ENCODE measurements at regions not wholly inside any gene's neighbourhood (a gene's known extent, or its start where the extent isn't known, plus 50 kb on each side); places are given as distances from the start of the nearest gene placed in this dataset.

DNA sequence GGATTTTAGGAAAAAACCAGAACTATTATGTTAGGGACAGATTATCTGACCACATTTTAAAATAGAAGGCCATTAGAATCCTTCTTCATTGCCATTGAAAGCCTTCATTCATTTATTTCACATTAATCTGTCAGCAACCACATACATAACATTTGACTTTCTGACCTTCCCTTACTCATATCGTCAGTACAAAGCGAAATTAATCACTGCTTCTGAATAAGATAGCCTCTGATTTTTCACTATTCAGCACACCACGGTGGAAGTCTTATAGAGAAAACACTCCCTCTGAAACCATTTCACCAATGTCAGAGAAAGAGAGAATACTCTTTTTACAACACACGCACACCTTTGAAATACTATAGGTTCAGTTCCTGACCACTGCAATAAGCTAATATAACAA lies 442.5 kb upstream of the ID4 start:
- TF ChIP-seq CTCF (IDR thresholded peaks at IDR 0.05), result no peak
- no peak for TF ChIP-seq POLR2AphosphoS5 (IDR thresholded peaks at IDR 0.05)
- no peak for TF ChIP-seq EP300 (IDR thresholded peaks at IDR 0.05)

Measured in sigmoid colon (tissue), 4 donors.